ENCODE measurements at regions not wholly inside any gene's neighbourhood (a gene's known extent, or its start where the extent isn't known, plus 50 kb on each side); places are given as distances from the start of the nearest gene placed in this dataset.

GRCh38 chr6:115680621-115681020, 380.1 kb downstream of the FRK start:
- DNase-seq (ENCODE audit: low read depth, low spot score): no peak
- no peak for TF ChIP-seq CTCF (IDR thresholded peaks at IDR 0.05; ENCODE audit: low read depth, low read length)
- H3K4me3 ChIP-seq (ENCODE audit: low read depth, low read length): no peak overlapping the region
- in situ Hi-C loops (cut with HindIII; ENCODE audit: low sequenced_read_pairs): no loop called here

GRCh38 chr6:115677198-115677597, 383.5 kb downstream of the FRK start:
- no peak for TF ChIP-seq CTCF (IDR thresholded peaks at IDR 0.05; ENCODE audit: low read depth, low read length)
- in situ Hi-C loops (cut with HindIII; ENCODE audit: low sequenced_read_pairs): no loop called here
- H3K4me3 ChIP-seq (ENCODE audit: low read depth, low read length): no peak overlapping the region
- DNase-seq (ENCODE audit: low read depth, low spot score): no peak

GRCh38 chr6:115675443-115675842, 385.2 kb downstream of the FRK start:
- in situ Hi-C loops (cut with HindIII; ENCODE audit: low sequenced_read_pairs): no loop called here
- TF ChIP-seq CTCF (IDR thresholded peaks at IDR 0.05; ENCODE audit: low read depth, low read length): no peak
- no peak for DNase-seq (ENCODE audit: low read depth, low spot score)
- H3K4me3 ChIP-seq (ENCODE audit: low read depth, low read length): no peak overlapping the region

GRCh38 chr6:115668781-115669180, 391.9 kb downstream of the FRK start:
- DNase-seq (ENCODE audit: low read depth, low spot score): no peak
- no peak for TF ChIP-seq CTCF (IDR thresholded peaks at IDR 0.05; ENCODE audit: low read depth, low read length)
- in situ Hi-C loops (cut with HindIII; ENCODE audit: low sequenced_read_pairs): no loop called here
- H3K4me3 ChIP-seq (ENCODE audit: low read depth, low read length): no peak overlapping the region

- H3K4me3 ChIP-seq (ENCODE audit: low read depth, low read length): no peak overlapping the region
- TF ChIP-seq CTCF (IDR thresholded peaks at IDR 0.05; ENCODE audit: low read depth, low read length): no peak
- in situ Hi-C loops (cut with HindIII; ENCODE audit: low sequenced_read_pairs): no loop called here
- no peak for DNase-seq (ENCODE audit: low read depth, low spot score)
These were observed 392.5 kb downstream of the FRK start for GRCh38 chr6:115668211-115668610.

GRCh38 chr6:115667478-115668026, 393.1 kb downstream of the FRK start:
- in situ Hi-C loops (cut with HindIII; ENCODE audit: low sequenced_read_pairs): no loop called here
- H3K4me3 ChIP-seq (ENCODE audit: low read depth, low read length): no peak overlapping the region
- no peak for TF ChIP-seq CTCF (IDR thresholded peaks at IDR 0.05; ENCODE audit: low read depth, low read length)
- no peak for DNase-seq (ENCODE audit: low read depth, low spot score)

- no peak for TF ChIP-seq CTCF (IDR thresholded peaks at IDR 0.05; ENCODE audit: low read depth, low read length)
- no peak overlapping the region for H3K4me3 ChIP-seq (ENCODE audit: low read depth, low read length)
- in situ Hi-C loops (cut with HindIII; ENCODE audit: low sequenced_read_pairs): no loop called here
- no peak for DNase-seq (ENCODE audit: low read depth, low spot score)
These were observed 393.7 kb downstream of the FRK start for GRCh38 chr6:115666997-115667396.

Data from astrocyte of the spinal cord (primary cell).